Muscle of leg (tissue), 3 donors: ENCODE measurements at regions not wholly inside any gene's neighbourhood (a gene's known extent, or its start where the extent isn't known, plus 50 kb on each side); places are given as distances from the start of the nearest gene placed in this dataset.

Experiments
- DNase-seq: peaks from one replicate; pipeline ENCODE4 v3.0.0; 2013
- H3K27ac ChIP-seq: one replicate; pipeline ENCODE4 v1.5.1; 2013; ENCODE audit warnings: mild to moderate bottlenecking, low read length, control low read depth
- H3K27me3 ChIP-seq: one replicate; pipeline ENCODE4 v1.6.1; 2013; ENCODE audit warnings: low read length; ENCODE audit not compliant: control insufficient read depth, insufficient read depth
- H3K36me3 ChIP-seq: one replicate; pipeline ENCODE4 v1.6.1; 2013; ENCODE audit warnings: low read length; ENCODE audit not compliant: control insufficient read depth, insufficient read depth
- H3K4me1 ChIP-seq: one replicate; pipeline ENCODE4 v1.6.1; 2013; ENCODE audit warnings: low read length; ENCODE audit not compliant: control insufficient read depth, insufficient read depth
- H3K4me3 ChIP-seq: one replicate; pipeline ENCODE4 v1.5.1; 2013; ENCODE audit warnings: low read length, control low read depth
- H3K9me3 ChIP-seq: replicated peaks from 2 replicates; pipeline ENCODE4 v1.6.1; 2013; ENCODE audit warnings: low read depth, low read length; ENCODE audit not compliant: control insufficient read depth
- WGBS: methylation state at CpG from one replicate; pipeline ENCODE4 v1.1.5; 2013; ENCODE audit warnings: missing lambda C conversion rate; ENCODE audit not compliant: insufficient coverage; 5-methylcytosine and 5-hydroxymethylcytosine counted together

DNA sequence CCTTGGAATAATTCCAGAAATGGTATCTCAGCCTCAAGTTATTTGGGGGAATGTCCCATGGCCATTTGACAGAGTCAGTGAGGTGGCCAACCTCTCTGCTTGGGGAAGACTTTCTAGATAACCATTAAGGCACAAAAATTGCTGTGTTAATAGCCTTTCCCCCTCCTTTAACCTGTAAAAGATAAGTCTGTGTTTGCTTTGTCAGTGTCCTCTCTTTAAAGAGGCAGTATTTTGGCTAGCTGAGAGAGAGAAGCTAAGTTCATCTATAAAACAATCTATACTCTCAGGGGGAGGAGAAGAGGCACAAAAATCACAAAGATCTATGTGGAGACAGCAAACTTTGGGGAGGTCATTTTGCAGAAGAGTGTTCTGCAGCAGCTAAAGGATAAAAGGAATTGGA lies 72.1 kb downstream of the PLCE1 start:
- no peaks in the 10 kb centered on the region for H3K27me3 ChIP-seq
- no peaks in the 10 kb centered on the region for H3K9me3 ChIP-seq
- peaks cover 7% of the 10 kb centered on the region for H3K4me1 ChIP-seq
- H3K4me3 ChIP-seq: no peak overlapping the region
- no peak overlapping the region for H3K27ac ChIP-seq
- no peak for DNase-seq
- peaks cover 5% of the 10 kb centered on the region for H3K36me3 ChIP-seq

DNA sequence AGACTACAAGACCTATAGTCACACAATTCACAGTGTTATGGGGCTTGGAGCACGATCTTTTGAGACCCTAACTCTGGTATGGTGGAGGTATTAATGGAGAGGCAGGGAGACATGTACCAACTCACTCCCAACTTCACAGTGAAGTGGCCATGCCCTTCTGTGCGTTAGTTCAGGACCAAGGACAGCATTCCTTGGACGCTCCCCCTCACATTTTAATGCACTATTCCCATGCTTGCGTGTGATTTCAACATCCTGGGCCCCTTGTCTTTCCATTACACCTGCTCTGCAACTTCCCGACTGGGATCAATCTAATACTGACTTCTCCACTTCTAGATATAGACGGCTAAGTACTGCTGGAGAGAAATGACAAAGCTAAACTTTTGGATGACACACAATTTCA lies 72.7 kb downstream of the PLCE1 start:
- H3K4me1 ChIP-seq: peaks cover 8% of the 10 kb centered on the region
- no peak overlapping the region for H3K27ac ChIP-seq
- no peaks in the 10 kb centered on the region for H3K9me3 ChIP-seq
- DNase-seq: peak; percentile 85
- no peak overlapping the region for H3K4me3 ChIP-seq
- H3K36me3 ChIP-seq: peaks cover 10% of the 10 kb centered on the region
- no peaks in the 10 kb centered on the region for H3K27me3 ChIP-seq
- 13% methylated on average over 5 of the region's 6 CpGs for WGBS

GRCh38 chr10:94069884-94070283 lies 76.2 kb downstream of the PLCE1 start:
- Histone ChIP-seq H3K27ac (no peak overlapping the region), H3K36me3 (peaks cover 15% of the 10 kb centered on the region), H3K4me1 (peaks cover 8% of the 10 kb centered on the region), H3K9me3 (no peaks in the 10 kb centered on the region), H3K4me3 (no peak overlapping the region), H3K27me3 (no peaks in the 10 kb centered on the region)
- DNase-seq: no peak
- WGBS: no CpG with 5 or more reads among the region's 2 CpGs

DNA sequence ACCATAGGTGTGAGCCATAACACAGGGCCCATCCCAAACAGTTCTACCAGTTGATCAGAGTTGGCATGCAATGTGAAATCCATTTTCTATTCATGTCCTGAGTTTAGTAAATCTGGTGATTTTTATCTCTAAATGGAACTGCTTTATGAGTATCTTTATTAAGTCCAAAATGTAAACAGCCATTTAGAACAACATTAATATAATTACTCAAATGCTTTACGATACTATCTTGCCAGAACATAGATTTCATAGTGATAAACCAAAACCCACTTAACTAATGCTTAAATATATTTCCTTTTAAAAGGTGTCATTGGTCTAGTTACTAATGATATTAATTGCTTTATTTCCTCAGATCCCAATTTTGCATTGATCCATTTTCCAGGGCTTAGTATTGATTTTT lies 80.7 kb downstream of the PLCE1 start:
- no peaks in the 10 kb centered on the region for H3K27me3 ChIP-seq
- peaks cover 26% of the 10 kb centered on the region for H3K4me1 ChIP-seq
- H3K36me3 ChIP-seq: peaks cover 15% of the 10 kb centered on the region
- H3K4me3 ChIP-seq: no peak overlapping the region
- no peak overlapping the region for H3K27ac ChIP-seq
- H3K9me3 ChIP-seq: no peaks in the 10 kb centered on the region
- no CpG with 5 or more reads among the region's 1 CpG for WGBS
- no peak for DNase-seq

- Histone ChIP-seq H3K36me3 (peaks cover 15% of the 10 kb centered on the region), H3K27ac (no peak overlapping the region), H3K27me3 (no peaks in the 10 kb centered on the region), H3K9me3 (no peaks in the 10 kb centered on the region), H3K4me3 (no peak overlapping the region), H3K4me1 (peaks cover 23% of the 10 kb centered on the region)
- DNase-seq: peak; percentile 62
- 60% methylated on average over 1 of the region's 2 CpGs for WGBS
Observed at GRCh38 chr10:94075506-94075905, 81.8 kb downstream of the PLCE1 start.

- Histone ChIP-seq H3K9me3 (peaks cover 4% of the 10 kb centered on the region), H3K4me1 (peaks cover 20% of the 10 kb centered on the region), H3K27me3 (no peaks in the 10 kb centered on the region), H3K4me3 (no peak overlapping the region), H3K27ac (peak overlapping the region; percentile 24), H3K36me3 (peaks cover 10% of the 10 kb centered on the region)
- peak; percentile 97 for DNase-seq
- WGBS: no CpG with 5 or more reads among the region's 2 CpGs
Observed at GRCh38 chr10:94076325-94076841, 82.7 kb downstream of the PLCE1 start.

- peaks cover 8% of the 10 kb centered on the region for H3K9me3 ChIP-seq
- no peak overlapping the region for H3K4me3 ChIP-seq
- no peaks in the 10 kb centered on the region for H3K27me3 ChIP-seq
- WGBS: 83% methylated on average over 1 of the region's 4 CpGs
- H3K27ac ChIP-seq: peak overlapping the region; percentile 38
- peaks cover 7% of the 10 kb centered on the region for H3K36me3 ChIP-seq
- DNase-seq: no peak
- peaks cover 20% of the 10 kb centered on the region for H3K4me1 ChIP-seq
Observed at GRCh38 chr10:94077042-94077441, 83.3 kb downstream of the PLCE1 start.

DNA sequence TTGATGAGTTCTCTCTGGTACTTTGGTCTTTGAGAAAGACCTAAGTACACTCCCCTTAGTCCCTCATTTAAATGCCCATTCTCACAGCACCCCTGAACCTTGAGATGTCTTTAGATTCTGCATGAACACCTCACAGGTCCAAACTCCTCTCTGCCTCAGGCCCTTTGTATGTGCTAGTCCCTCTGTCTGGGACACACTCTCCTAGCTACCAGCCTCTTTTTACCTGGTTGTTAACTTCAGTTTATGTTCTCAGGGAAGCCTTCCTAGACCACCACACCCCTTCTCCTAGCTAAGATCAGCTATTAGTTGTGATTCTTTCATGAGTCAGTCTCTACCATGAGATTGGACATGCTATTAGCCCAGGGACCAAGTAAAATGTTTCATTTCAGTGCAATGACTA lies 86.4 kb downstream of the PLCE1 start:
- Histone ChIP-seq H3K36me3 (no peaks in the 10 kb centered on the region), H3K4me1 (peaks cover 29% of the 10 kb centered on the region), H3K9me3 (peaks cover 8% of the 10 kb centered on the region), H3K4me3 (no peak overlapping the region), H3K27me3 (no peaks in the 10 kb centered on the region), H3K27ac (no peak overlapping the region)
- no peak for DNase-seq

DNA sequence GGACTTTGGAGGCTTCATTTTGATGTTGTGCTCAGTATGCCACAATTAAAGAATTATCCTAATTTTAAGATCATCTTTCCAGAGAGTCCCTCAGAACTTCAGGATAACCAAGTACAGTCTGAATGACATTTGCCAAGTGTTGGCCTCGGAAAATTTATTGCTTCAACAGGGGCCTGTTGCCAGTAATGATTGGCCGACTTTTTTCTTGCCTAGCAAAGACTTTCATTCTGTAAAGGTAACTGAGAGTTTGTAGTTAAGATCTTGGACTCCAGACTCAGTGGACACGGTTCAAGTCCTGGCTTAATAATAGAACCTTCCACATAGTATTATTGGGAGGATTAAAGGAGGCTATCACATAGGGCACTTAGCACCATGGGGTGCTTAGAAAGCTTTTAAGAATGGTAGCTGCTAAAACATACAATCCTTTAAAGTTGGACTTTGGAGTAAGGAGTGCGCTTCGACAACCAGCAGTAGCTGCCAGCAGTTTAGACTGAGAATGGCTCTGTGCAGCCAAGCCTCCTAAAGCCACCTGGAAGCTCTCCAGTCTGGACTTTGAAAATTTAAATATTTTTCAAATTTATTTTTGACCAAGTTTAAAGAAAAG lies 90.0 kb downstream of the PLCE1 start:
- Histone ChIP-seq H3K4me1 (peaks cover 19% of the 10 kb centered on the region), H3K36me3 (peaks cover 7% of the 10 kb centered on the region), H3K4me3 (no peak overlapping the region), H3K27me3 (no peaks in the 10 kb centered on the region), H3K9me3 (peaks cover 8% of the 10 kb centered on the region), H3K27ac (peak overlapping the region; percentile 21)
- DNase-seq: peak; percentile 68
- 67% methylated on average over 1 of the region's 5 CpGs for WGBS

GRCh38 chr10:94084344-94084743 lies 90.6 kb downstream of the PLCE1 start:
- Histone ChIP-seq H3K36me3 (peaks cover 7% of the 10 kb centered on the region), H3K27ac (peak overlapping the region; percentile 21), H3K27me3 (no peaks in the 10 kb centered on the region), H3K4me3 (no peak overlapping the region), H3K4me1 (peaks cover 23% of the 10 kb centered on the region), H3K9me3 (peaks cover 8% of the 10 kb centered on the region)
- no CpG with 5 or more reads among the region's 5 CpGs for WGBS
- no peak for DNase-seq

- no peak for DNase-seq
- H3K36me3 ChIP-seq: peaks cover 7% of the 10 kb centered on the region
- WGBS: 48% methylated on average over 4 of the region's 4 CpGs
- no peak overlapping the region for H3K27ac ChIP-seq
- H3K9me3 ChIP-seq: peaks cover 8% of the 10 kb centered on the region
- no peak overlapping the region for H3K4me3 ChIP-seq
- H3K27me3 ChIP-seq: no peaks in the 10 kb centered on the region
- H3K4me1 ChIP-seq: peaks cover 23% of the 10 kb centered on the region
Observed at GRCh38 chr10:94085288-94085687, 91.6 kb downstream of the PLCE1 start.
